HEK293T (cell line): ENCODE measurements at regions not wholly inside any gene's neighbourhood (a gene's known extent, or its start where the extent isn't known, plus 50 kb on each side); places are given as distances from the start of the nearest gene placed in this dataset.

Source experiments
- ARNT ChIP-seq: fragments of 450-650 bp; IDR thresholded peaks from 2 replicates; pipeline ENCODE4 v1.6.1; 2017; ENCODE audit warnings: mild to moderate bottlenecking
- BHLHE40 ChIP-seq: fragments of 450-650 bp; IDR thresholded peaks from 2 replicates; pipeline ENCODE4 v1.6.1; 2016; ENCODE audit warnings: mild to moderate bottlenecking, moderate library complexity, borderline replicate concordance
- ELF4 ChIP-seq: fragments of 450-650 bp; IDR thresholded peaks from 2 replicates; pipeline ENCODE4 v1.6.1; 2017; ENCODE audit warnings: antibody characterized with exemption
- FOXA1 ChIP-seq: fragments of 450-650 bp; IDR thresholded peaks from 2 replicates; pipeline ENCODE4 v1.6.1; 2016; ENCODE audit warnings: mild to moderate bottlenecking
- FOXM1 ChIP-seq: fragments of 450-650 bp; IDR thresholded peaks from 2 replicates; pipeline ENCODE4 v1.6.1; 2017; ENCODE audit warnings: mild to moderate bottlenecking, borderline replicate concordance
- HDGF ChIP-seq: fragments of 450-650 bp; IDR thresholded peaks from 2 replicates; pipeline ENCODE4 v1.6.1; 2017; ENCODE audit warnings: antibody characterized with exemption, borderline replicate concordance
- L3MBTL2 ChIP-seq: fragments of 450-650 bp; conservative IDR thresholded peaks from 2 replicates; pipeline ENCODE4 v1.6.1; 2016; ENCODE audit warnings: mild to moderate bottlenecking
- LEF1 ChIP-seq: fragments of 450-650 bp; IDR thresholded peaks from 2 replicates; pipeline ENCODE4 v1.6.1; 2017; ENCODE audit warnings: mild to moderate bottlenecking, borderline replicate concordance
- SP1 ChIP-seq: fragments of 450-650 bp; IDR thresholded peaks from 2 replicates; pipeline ENCODE4 v1.6.1; 2017
- SUZ12 ChIP-seq: fragments of 450-650 bp; IDR thresholded peaks from 2 replicates; pipeline ENCODE4 v1.6.1; 2016; ENCODE audit warnings: mild to moderate bottlenecking
- TARDBP ChIP-seq: fragments of 450-650 bp; IDR thresholded peaks from 2 replicates; pipeline ENCODE4 v1.6.1; 2016
- ZNF384 ChIP-seq: fragments of 450-650 bp; IDR thresholded peaks from 2 replicates; pipeline ENCODE4 v1.6.1; 2016
- TF ChIP-seq, protein P1 (sequence below): fragments of 450-650 bp; IDR thresholded peaks from 2 replicates; pipeline ENCODE4 v1.6.1; 2016

DNA sequence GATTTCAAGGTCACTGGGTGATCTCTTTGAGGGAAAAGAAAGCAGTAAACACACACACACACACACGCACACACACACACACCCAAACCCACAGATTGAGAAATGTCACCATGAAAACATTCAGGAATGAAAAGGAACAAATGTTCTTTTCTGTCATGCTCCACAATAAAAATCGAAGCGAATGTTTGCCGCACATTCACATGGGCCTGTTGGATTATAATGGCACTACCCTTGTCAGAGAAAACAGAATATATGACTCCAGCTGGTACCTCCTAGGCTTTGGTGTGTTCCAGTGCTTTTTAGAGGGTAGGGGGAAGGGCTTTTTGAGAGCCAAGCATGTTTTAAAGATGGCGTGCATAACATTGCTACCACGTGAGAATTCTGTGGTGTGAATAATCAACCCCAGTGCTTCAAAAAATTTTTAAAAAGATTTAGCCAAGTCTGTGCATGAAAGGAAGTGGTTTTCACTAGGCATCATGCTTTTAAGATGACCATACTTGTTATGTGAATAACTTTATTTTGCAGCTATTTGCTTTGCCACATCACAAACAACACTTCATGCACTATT is 120.8 kb upstream of the ZNF608 start:
- TF ChIP-seq SUZ12 (no peak), FOXM1 (no peak), SP1 (no peak), ARNT (no peak), ZNF384 (no peak), TARDBP (no peak), FOXA1 (no peak), HDGF (no peak), LEF1 (no peak), BHLHE40 (no peak), ELF4 (no peak), L3MBTL2 (no peak)
- TF ChIP-seq, protein P1, sequence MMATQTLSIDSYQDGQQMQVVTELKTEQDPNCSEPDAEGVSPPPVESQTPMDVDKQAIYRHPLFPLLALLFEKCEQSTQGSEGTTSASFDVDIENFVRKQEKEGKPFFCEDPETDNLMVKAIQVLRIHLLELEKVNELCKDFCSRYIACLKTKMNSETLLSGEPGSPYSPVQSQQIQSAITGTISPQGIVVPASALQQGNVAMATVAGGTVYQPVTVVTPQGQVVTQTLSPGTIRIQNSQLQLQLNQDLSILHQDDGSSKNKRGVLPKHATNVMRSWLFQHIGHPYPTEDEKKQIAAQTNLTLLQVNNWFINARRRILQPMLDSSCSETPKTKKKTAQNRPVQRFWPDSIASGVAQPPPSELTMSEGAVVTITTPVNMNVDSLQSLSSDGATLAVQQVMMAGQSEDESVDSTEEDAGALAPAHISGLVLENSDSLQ, result no peak
